ENCODE measurements at regions not wholly inside any gene's neighbourhood (a gene's known extent, or its start where the extent isn't known, plus 50 kb on each side); places are given as distances from the start of the nearest gene placed in this dataset.

GRCh38 chr1:229075217-229075616 lies 195.7 kb upstream of the RAB4A start:
- intact Hi-C loops (cut with DNase I) = no loop called here
- Histone ChIP-seq H3K4me3 (no peak overlapping the region), H3K27me3 (no peaks in the 10 kb centered on the region), H3K9me3 (no peaks in the 10 kb centered on the region), H3K36me3 (no peaks in the 10 kb centered on the region), H3K4me1 (peaks cover 7% of the 10 kb centered on the region), H3K27ac (no peak overlapping the region)
- DNase-seq (no peak), ATAC-seq (no peak)
- TF ChIP-seq CTCF (IDR thresholded peaks at IDR 0.05) = no peak

- no peak overlapping the region for H3K4me3 ChIP-seq
- intact Hi-C loops (cut with DNase I) = no loop called here
- H3K27ac ChIP-seq = no peak overlapping the region
- H3K9me3 ChIP-seq = no peaks in the 10 kb centered on the region
- DNase-seq (no peak), ATAC-seq (no peak)
- H3K36me3 ChIP-seq = no peaks in the 10 kb centered on the region
- peaks cover 3% of the 10 kb centered on the region for H3K4me1 ChIP-seq
- H3K27me3 ChIP-seq = no peaks in the 10 kb centered on the region
- no peak for TF ChIP-seq CTCF (IDR thresholded peaks at IDR 0.05)
These were observed 195.2 kb upstream of the RAB4A start for GRCh38 chr1:229075716-229076115.

- ATAC-seq (no peak), DNase-seq (no peak)
- no peak overlapping the region for H3K4me3 ChIP-seq
- TF ChIP-seq CTCF (IDR thresholded peaks at IDR 0.05) = no peak
- H3K9me3 ChIP-seq = no peaks in the 10 kb centered on the region
- H3K27ac ChIP-seq = no peak overlapping the region
- H3K36me3 ChIP-seq = no peaks in the 10 kb centered on the region
- no peaks in the 10 kb centered on the region for H3K27me3 ChIP-seq
- intact Hi-C loops (cut with DNase I) = no loop called here
- H3K4me1 ChIP-seq = no peaks in the 10 kb centered on the region
These were observed 194.7 kb upstream of the RAB4A start for GRCh38 chr1:229076195-229076594.

GRCh38 chr1:229079016-229079595 lies 191.8 kb upstream of the RAB4A start:
- no peaks in the 10 kb centered on the region for H3K4me1 ChIP-seq
- no peak overlapping the region for H3K4me3 ChIP-seq
- H3K27me3 ChIP-seq = no peaks in the 10 kb centered on the region
- H3K27ac ChIP-seq = no peak overlapping the region
- ATAC-seq = no peak
- TF ChIP-seq CTCF (IDR thresholded peaks at IDR 0.05) = no peak
- no peaks in the 10 kb centered on the region for H3K36me3 ChIP-seq
- peaks cover 11% of the 10 kb centered on the region for H3K9me3 ChIP-seq
- no peak for DNase-seq
- intact Hi-C loops (cut with DNase I) = no loop called here

GRCh38 chr1:229080361-229080760 lies 190.6 kb upstream of the RAB4A start:
- H3K4me1 ChIP-seq = no peaks in the 10 kb centered on the region
- no peaks in the 10 kb centered on the region for H3K27me3 ChIP-seq
- H3K36me3 ChIP-seq = no peaks in the 10 kb centered on the region
- intact Hi-C loops (cut with DNase I) = no loop called here
- ATAC-seq = no peak
- H3K27ac ChIP-seq = no peak overlapping the region
- peaks cover 11% of the 10 kb centered on the region for H3K9me3 ChIP-seq
- no peak overlapping the region for H3K4me3 ChIP-seq
- no peak for DNase-seq
- TF ChIP-seq CTCF (IDR thresholded peaks at IDR 0.05) = no peak

- Histone ChIP-seq H3K4me3 (no peak overlapping the region), H3K36me3 (no peaks in the 10 kb centered on the region), H3K9me3 (peaks cover 11% of the 10 kb centered on the region), H3K27ac (no peak overlapping the region), H3K27me3 (no peaks in the 10 kb centered on the region), H3K4me1 (no peaks in the 10 kb centered on the region)
- intact Hi-C loops (cut with DNase I) = no loop called here
- no peak for TF ChIP-seq CTCF (IDR thresholded peaks at IDR 0.05)
- no peak for ATAC-seq
- DNase-seq = no peak
These were observed 185.6 kb upstream of the RAB4A start for GRCh38 chr1:229085291-229085690.

Measured in upper lobe of right lung (tissue), 1 donor.